A549 (cell line): ENCODE measurements at regions not wholly inside any gene's neighbourhood (a gene's known extent, or its start where the extent isn't known, plus 50 kb on each side); places are given as distances from the start of the nearest gene placed in this dataset.

ENCODE experiments used
- ATAC-seq, 2 experiments: fragments of 200-7000 bp in 1 of 2; fragments of >200 bp in 1 of 2; cut with Nextera tagmentation in 1 of 2; cut with Tn5 transposase in 1 of 2; 3 replicates each; pipeline versions ENCODE4 v1.8.0 to v1.9.1; 2018 to 2020; ENCODE audit warnings: mild to moderate bottlenecking in 1 of 2, moderate library complexity in 1 of 2
- CTCF ChIA-PET: fragments of 300-600 bp; sonication (Branson Sonifier 250); formaldehyde crosslinking; extraction: SDS; loops from one replicate; lab custom pipeline; 2021; ENCODE audit warnings: antibody characterized with exemption, inconsistent platforms; lab: Yijun Ruan, JAX
- POLR2A ChIA-PET: fragments of 350-600 bp; formaldehyde crosslinking; extraction: SDS; loops from one replicate; lab custom pipeline; 2021; ENCODE audit warnings: antibody characterized with exemption, inconsistent platforms; lab: Yijun Ruan, JAX
- DNase-seq, 2 experiments: peaks; one replicate each; pipeline versions ENCODE4 v3.0.0 to v3.0.0-alpha.2; 2011 to 2016; ENCODE audit warnings: low read depth in 1 of 2, low spot score in 1 of 2
- FAIRE-seq: peaks from 2 replicates; lab custom pipeline; 2011; peaks lifted over from hg19 to GRCh38; lab: Jason Lieb, UNC
- H3K27ac ChIP-seq, 2 experiments: fragments of >200 bp; sonication (Bioruptor Twin); formaldehyde crosslinking; 3 replicates each; pipeline ENCODE4 v1.5.1; 2016 to 2017
- H3K4me1 ChIP-seq: fragments of >200 bp; sonication (Bioruptor Twin); formaldehyde crosslinking; 3 replicates; pipeline ENCODE4 v1.6.1; 2016
- H3K4me2 ChIP-seq: fragments of >200 bp; sonication (Bioruptor Twin); formaldehyde crosslinking; 3 replicates; pipeline ENCODE4 v1.6.1; 2016
- H3K4me3 ChIP-seq: fragments of >200 bp; sonication (Bioruptor Twin); formaldehyde crosslinking; 3 replicates; pipeline ENCODE4 v1.5.1; 2016
- H3K9me3 ChIP-seq: fragments of >200 bp; sonication (Bioruptor Twin); formaldehyde crosslinking; 3 replicates; pipeline ENCODE4 v1.6.1; 2016
- CBX2 ChIP-seq: fragments of 200-600 bp; sonication (generic); IDR thresholded peaks from 2 replicates; pipeline ENCODE4 v1.6.1; 2016; ENCODE audit warnings: low read depth, mild to moderate bottlenecking, borderline replicate concordance
- CHD2 ChIP-seq: fragments of 150-350 bp; IDR thresholded peaks from 2 replicates; pipeline ENCODE4 v1.6.1; 2014; ENCODE audit warnings: low read length; ENCODE audit not compliant: partially characterized antibody
- ESRRA ChIP-seq: fragments of 150-350 bp; IDR thresholded peaks from 2 replicates; pipeline ENCODE4 v1.6.1; 2014; ENCODE audit warnings: mild to moderate bottlenecking, low read length, borderline replicate concordance
- FOSL2 ChIP-seq, 2 experiments: fragments of 450-650 bp in 1 of 2; fragments of >200 bp in 1 of 2; sonication (Bioruptor Twin) in 1 of 2; formaldehyde crosslinking; IDR thresholded peaks; 2 replicates each; pipeline versions ENCODE4 v1.5.0 to v1.6.1; 2016 to 2020; ENCODE audit warnings: mild to moderate bottlenecking in 1 of 2, moderate library complexity in 1 of 2
- HOXA7 ChIP-seq: fragments of 250-450 bp; sonication (Bioruptor Pico); IDR thresholded peaks from 2 replicates; pipeline ENCODE4 v1.5.0; 2020; ENCODE audit warnings: mild to moderate bottlenecking, moderate library complexity
- JUN ChIP-seq, 2 experiments: fragments of >200 bp; sonication (Bioruptor Twin); formaldehyde crosslinking; IDR thresholded peaks; 2 replicates in 1 of 2; 3 replicates in 1 of 2; pipeline ENCODE4 v1.6.1; 2016 to 2017
- KDM5A ChIP-seq: fragments of 200-600 bp; sonication (generic); IDR thresholded peaks from 2 replicates; pipeline ENCODE4 v1.6.1; 2016; ENCODE audit warnings: antibody characterized with exemption, mild to moderate bottlenecking
- MAFK ChIP-seq: fragments of 450-650 bp; IDR thresholded peaks from 2 replicates; pipeline ENCODE4 v1.6.1; 2014; ENCODE audit not compliant: partially characterized antibody
- MYC ChIP-seq: IDR thresholded peaks from 2 replicates; pipeline ENCODE4 v1.6.1; 2012; ENCODE audit warnings: mild to moderate bottlenecking, inconsistent platforms, low read length, improper control_type of control experiment, borderline replicate concordance
- NPAS2 ChIP-seq: fragments of 250-450 bp; sonication (Bioruptor Pico); IDR thresholded peaks from 2 replicates; pipeline ENCODE4 v1.8.0; 2022; ENCODE audit warnings: mild to moderate bottlenecking, moderate library complexity, borderline replicate concordance
- POLR2AphosphoS2 ChIP-seq: conservative IDR thresholded peaks from 2 replicates; pipeline ENCODE4 v1.6.1; 2012; ENCODE audit warnings: low read length, improper control_type of control experiment, inconsistent platforms
- RARB ChIP-seq: fragments of 250-450 bp; sonication (Bioruptor Pico); IDR thresholded peaks from 2 replicates; pipeline ENCODE4 v1.8.0; 2021; ENCODE audit warnings: mild to moderate bottlenecking, moderate library complexity
- RFX5 ChIP-seq: fragments of 450-650 bp; IDR thresholded peaks from 2 replicates; pipeline ENCODE4 v1.7.1; 2014; ENCODE audit warnings: antibody characterized with exemption, mild to moderate bottlenecking, moderate library complexity
- RNF2 ChIP-seq: fragments of 200-600 bp; sonication (generic); IDR thresholded peaks from 2 replicates; pipeline ENCODE4 v1.6.1; 2016; ENCODE audit warnings: low read depth, mild to moderate bottlenecking, antibody characterized with exemption, moderate library complexity, borderline replicate concordance
- SMC3 ChIP-seq: fragments of >200 bp; sonication (Bioruptor Twin); formaldehyde crosslinking; IDR thresholded peaks from 3 replicates; pipeline ENCODE4 v1.6.1; 2018; ENCODE audit warnings: inconsistent platforms
- ZFP36 ChIP-seq: fragments of 450-650 bp; IDR thresholded peaks from 2 replicates; pipeline ENCODE4 v1.6.1; 2014; ENCODE audit warnings: borderline replicate concordance; ENCODE audit not compliant: partially characterized antibody
- WGBS: methylation state at CpG from one replicate; pipeline ENCODE4 v1.1.6; 2017; ENCODE audit errors: missing lambda C conversion rate; 5-methylcytosine and 5-hydroxymethylcytosine counted together
- TF ChIP-seq, protein P1 (sequence below): fragments of 150-350 bp; IDR thresholded peaks from 2 replicates; pipeline ENCODE4 v1.6.1; 2014; ENCODE audit warnings: low read depth, mild to moderate bottlenecking, low read length
- TF ChIP-seq, protein P2 (sequence below): IDR thresholded peaks from 2 replicates; pipeline ENCODE4 v1.6.1; 2012
- TF ChIP-seq, protein P3 (sequence below): fragments of >200 bp; sonication (Bioruptor Twin); formaldehyde crosslinking; IDR thresholded peaks from 2 replicates; pipeline ENCODE4 v1.6.1; 2016
- TF ChIP-seq, protein P4 (sequence below): fragments of 250-450 bp; sonication (Bioruptor Pico); IDR thresholded peaks from 2 replicates; pipeline ENCODE4 v1.5.0; 2020; ENCODE audit warnings: low read depth, mild to moderate bottlenecking, moderate library complexity
- TF ChIP-seq, protein P5 (sequence below): IDR thresholded peaks from 2 replicates; pipeline ENCODE4 v1.6.1; 2012

DNA sequence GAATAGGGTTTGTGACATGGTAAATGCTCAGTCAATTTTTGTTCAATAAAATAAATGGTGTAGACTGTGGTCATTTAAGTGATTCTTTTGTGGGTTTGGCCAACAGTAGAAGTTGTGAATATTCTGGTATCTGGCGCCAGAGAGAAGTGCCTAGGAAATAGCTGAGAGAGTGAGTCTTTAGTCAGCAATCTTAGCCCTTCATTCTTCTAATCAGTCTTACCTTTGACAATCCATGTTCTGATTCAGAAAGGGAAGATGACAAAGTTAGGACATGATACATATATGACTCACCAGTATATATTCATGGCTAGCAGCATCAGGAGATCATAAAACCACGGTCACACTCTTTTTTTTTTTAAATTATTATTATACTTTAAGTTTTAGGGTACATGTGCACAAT, 141.8 kb upstream of the PCDH18 start:
- ATAC-seq = no peak
- POLR2A ChIA-PET = no interaction called here
- Histone ChIP-seq H3K4me2 (no peak overlapping the region), H3K27ac (no peak overlapping the region), H3K4me1 (no peaks in the 10 kb centered on the region), H3K9me3 (no peaks in the 10 kb centered on the region), H3K4me3 (no peak overlapping the region)
- no peak for DNase-seq
- CTCF ChIA-PET = no interaction called here
- TF ChIP-seq ESRRA (no peak), NPAS2 (CRISPR knock-in tag) (no peak), MYC (no peak), JUN (IDR thresholded peaks at IDR 0.05) (no peak), CBX2 (no peak), HOXA7 (no peak), RARB (CRISPR knock-in tag) (no peak), FOSL2 (IDR thresholded peaks at IDR 0.05) (no peak), FOSL2 (CRISPR knock-in tag; IDR thresholded peaks at IDR 0.05) (no peak), RFX5 (no peak), CHD2 (no peak), ZFP36 (no peak), RNF2 (no peak), SMC3 (no peak), KDM5A (no peak)
- TF ChIP-seq, protein P1, sequence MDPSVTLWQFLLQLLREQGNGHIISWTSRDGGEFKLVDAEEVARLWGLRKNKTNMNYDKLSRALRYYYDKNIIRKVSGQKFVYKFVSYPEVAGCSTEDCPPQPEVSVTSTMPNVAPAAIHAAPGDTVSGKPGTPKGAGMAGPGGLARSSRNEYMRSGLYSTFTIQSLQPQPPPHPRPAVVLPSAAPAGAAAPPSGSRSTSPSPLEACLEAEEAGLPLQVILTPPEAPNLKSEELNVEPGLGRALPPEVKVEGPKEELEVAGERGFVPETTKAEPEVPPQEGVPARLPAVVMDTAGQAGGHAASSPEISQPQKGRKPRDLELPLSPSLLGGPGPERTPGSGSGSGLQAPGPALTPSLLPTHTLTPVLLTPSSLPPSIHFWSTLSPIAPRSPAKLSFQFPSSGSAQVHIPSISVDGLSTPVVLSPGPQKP = no peak
- TF ChIP-seq, protein P2, sequence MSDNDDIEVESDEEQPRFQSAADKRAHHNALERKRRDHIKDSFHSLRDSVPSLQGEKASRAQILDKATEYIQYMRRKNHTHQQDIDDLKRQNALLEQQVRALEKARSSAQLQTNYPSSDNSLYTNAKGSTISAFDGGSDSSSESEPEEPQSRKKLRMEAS = no peak
- TF ChIP-seq, protein P3, sequence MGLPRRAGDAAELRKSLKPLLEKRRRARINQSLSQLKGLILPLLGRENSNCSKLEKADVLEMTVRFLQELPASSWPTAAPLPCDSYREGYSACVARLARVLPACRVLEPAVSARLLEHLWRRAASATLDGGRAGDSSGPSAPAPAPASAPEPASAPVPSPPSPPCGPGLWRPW = no peak
- TF ChIP-seq, protein P4, sequence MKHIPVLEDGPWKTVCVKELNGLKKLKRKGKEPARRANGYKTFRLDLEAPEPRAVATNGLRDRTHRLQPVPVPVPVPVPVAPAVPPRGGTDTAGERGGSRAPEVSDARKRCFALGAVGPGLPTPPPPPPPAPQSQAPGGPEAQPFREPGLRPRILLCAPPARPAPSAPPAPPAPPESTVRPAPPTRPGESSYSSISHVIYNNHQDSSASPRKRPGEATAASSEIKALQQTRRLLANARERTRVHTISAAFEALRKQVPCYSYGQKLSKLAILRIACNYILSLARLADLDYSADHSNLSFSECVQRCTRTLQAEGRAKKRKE (CRISPR knock-in tag) = no peak
- TF ChIP-seq, protein P5, sequence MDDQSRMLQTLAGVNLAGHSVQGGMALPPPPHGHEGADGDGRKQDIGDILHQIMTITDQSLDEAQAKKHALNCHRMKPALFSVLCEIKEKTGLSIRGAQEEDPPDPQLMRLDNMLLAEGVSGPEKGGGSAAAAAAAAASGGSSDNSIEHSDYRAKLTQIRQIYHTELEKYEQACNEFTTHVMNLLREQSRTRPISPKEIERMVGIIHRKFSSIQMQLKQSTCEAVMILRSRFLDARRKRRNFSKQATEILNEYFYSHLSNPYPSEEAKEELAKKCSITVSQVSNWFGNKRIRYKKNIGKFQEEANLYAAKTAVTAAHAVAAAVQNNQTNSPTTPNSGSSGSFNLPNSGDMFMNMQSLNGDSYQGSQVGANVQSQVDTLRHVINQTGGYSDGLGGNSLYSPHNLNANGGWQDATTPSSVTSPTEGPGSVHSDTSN = no peak
- WGBS = 36% methylated on average over 2 of the region's 2 CpGs
- no peak for FAIRE-seq

DNA sequence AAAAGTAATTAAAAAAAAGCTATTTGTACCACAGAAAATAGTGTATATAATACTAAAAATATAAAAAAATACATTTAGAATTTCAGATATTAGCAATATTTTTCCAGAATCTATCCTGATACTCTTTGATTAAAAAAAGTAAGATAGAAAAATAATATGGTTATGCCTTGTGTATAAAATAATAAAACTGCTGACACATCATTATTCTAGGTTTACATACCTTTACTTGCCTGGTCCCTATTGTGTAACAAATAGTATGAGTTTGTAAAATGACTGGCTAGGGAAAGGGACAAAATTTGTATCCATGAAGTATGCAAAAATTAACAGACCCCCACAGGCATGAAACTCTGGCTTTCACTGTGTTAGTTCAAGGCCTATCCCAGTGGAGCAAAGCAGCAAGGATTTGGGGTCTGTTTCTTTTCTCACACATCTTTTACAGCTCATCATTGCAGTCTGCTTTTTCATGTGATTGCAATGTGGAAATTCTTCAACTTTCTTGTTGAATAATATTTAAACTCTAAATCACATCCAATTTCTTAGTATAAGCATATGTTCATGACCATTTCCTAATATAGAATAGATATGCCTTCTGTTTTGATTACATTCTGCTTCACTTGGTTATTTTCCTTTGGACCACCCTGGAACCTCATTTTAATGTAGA, 136.7 kb upstream of the PCDH18 start:
- TF ChIP-seq POLR2AphosphoS2 (no peak), MAFK (peak; percentile 95)
- POLR2A ChIA-PET = no interaction called here
- CTCF ChIA-PET = no interaction called here

More for the DNA sequence above, 136.7 kb upstream of the PCDH18 start:
- ATAC-seq = no peak
- Histone ChIP-seq H3K4me1 (no peaks in the 10 kb centered on the region), H3K27ac (no peak overlapping the region), H3K4me2 (no peak overlapping the region), H3K4me3 (no peak overlapping the region), H3K9me3 (no peaks in the 10 kb centered on the region)
- no peak for DNase-seq
- no peak for FAIRE-seq
